ENCODE measurements at regions not wholly inside any gene's neighbourhood (a gene's known extent, or its start where the extent isn't known, plus 50 kb on each side); places are given as distances from the start of the nearest gene placed in this dataset.

- no peaks in the 10 kb centered on the region for H3K9me3 ChIP-seq
- no peaks in the 10 kb centered on the region for H3K4me1 ChIP-seq
- no peaks in the 10 kb centered on the region for H3K27me3 ChIP-seq
- no peaks in the 10 kb centered on the region for H3K36me3 ChIP-seq
- no peak overlapping the region for H3K4me3 ChIP-seq (ENCODE audit: low read depth, low read length)
- TF ChIP-seq CTCF (IDR thresholded peaks at IDR 0.05; ENCODE audit: low read depth, low read length): no peak
- no peak for DNase-seq
These were observed 191.0 kb downstream of the SATB1 start for GRCh38 chr3:18233987-18234716.

GRCh38 chr3:18232317-18232716 is 192.8 kb downstream of the SATB1 start:
- Histone ChIP-seq H3K27me3 (no peaks in the 10 kb centered on the region), H3K36me3 (no peaks in the 10 kb centered on the region), H3K4me3 (ENCODE audit: low read depth, low read length) (no peak overlapping the region), H3K4me1 (no peaks in the 10 kb centered on the region), H3K9me3 (no peaks in the 10 kb centered on the region)
- no peak for DNase-seq
- no peak for TF ChIP-seq CTCF (IDR thresholded peaks at IDR 0.05; ENCODE audit: low read depth, low read length)

GRCh38 chr3:18228060-18228459 is 197.1 kb downstream of the SATB1 start:
- no peaks in the 10 kb centered on the region for H3K36me3 ChIP-seq
- DNase-seq: no peak
- no peak for TF ChIP-seq CTCF (IDR thresholded peaks at IDR 0.05; ENCODE audit: low read depth, low read length)
- H3K9me3 ChIP-seq: no peaks in the 10 kb centered on the region
- no peak overlapping the region for H3K4me3 ChIP-seq (ENCODE audit: low read depth, low read length)
- no peaks in the 10 kb centered on the region for H3K4me1 ChIP-seq
- H3K27me3 ChIP-seq: no peaks in the 10 kb centered on the region

- H3K27me3 ChIP-seq: no peaks in the 10 kb centered on the region
- no peak for DNase-seq
- no peaks in the 10 kb centered on the region for H3K9me3 ChIP-seq
- no peaks in the 10 kb centered on the region for H3K36me3 ChIP-seq
- H3K4me1 ChIP-seq: no peaks in the 10 kb centered on the region
- no peak for TF ChIP-seq CTCF (IDR thresholded peaks at IDR 0.05; ENCODE audit: low read depth, low read length)
- no peak overlapping the region for H3K4me3 ChIP-seq (ENCODE audit: low read depth, low read length)
These were observed 199.4 kb downstream of the SATB1 start for GRCh38 chr3:18225709-18226108.

GRCh38 chr3:18224426-18224825 is 200.7 kb downstream of the SATB1 start:
- Histone ChIP-seq H3K36me3 (no peaks in the 10 kb centered on the region), H3K27me3 (no peaks in the 10 kb centered on the region), H3K4me3 (ENCODE audit: low read depth, low read length) (no peak overlapping the region), H3K4me1 (no peaks in the 10 kb centered on the region), H3K9me3 (no peaks in the 10 kb centered on the region)
- no peak for DNase-seq
- no peak for TF ChIP-seq CTCF (IDR thresholded peaks at IDR 0.05; ENCODE audit: low read depth, low read length)

- Histone ChIP-seq H3K27me3 (no peaks in the 10 kb centered on the region), H3K9me3 (no peaks in the 10 kb centered on the region), H3K4me1 (no peaks in the 10 kb centered on the region), H3K36me3 (no peaks in the 10 kb centered on the region), H3K4me3 (ENCODE audit: low read depth, low read length) (no peak overlapping the region)
- no peak for DNase-seq
- no peak for TF ChIP-seq CTCF (IDR thresholded peaks at IDR 0.05; ENCODE audit: low read depth, low read length)
These were observed 201.2 kb downstream of the SATB1 start for GRCh38 chr3:18223974-18224373.
